Peyer's patch (tissue), 4 donors: ENCODE measurements at regions not wholly inside any gene's neighbourhood (a gene's known extent, or its start where the extent isn't known, plus 50 kb on each side); places are given as distances from the start of the nearest gene placed in this dataset.

ENCODE experiments used
- CTCF ChIP-seq, 6 experiments: fragments of 450-650 bp in 4 of 6; fragments of 200-600 bp in 2 of 6; sonication (generic) in 1 of 6; IDR thresholded peaks; one replicate each; pipeline ENCODE4 v1.5.1; 2017 to 2019; ENCODE audit warnings: antibody characterized with exemption in 6 of 6, mild to moderate bottlenecking in 3 of 6, moderate library complexity in 1 of 6
- POLR2A ChIP-seq, 2 donors: fragments of 450-650 bp; IDR thresholded peaks; one replicate each; pipeline ENCODE4 v1.5.1; 2017; ENCODE audit warnings: antibody characterized with exemption in 2 of 2, mild to moderate bottlenecking in 2 of 2, moderate library complexity in 2 of 2

GRCh38 chr4:97457253-97457652 is 686.0 kb downstream of the STPG2 start:
- TF ChIP-seq CTCF (IDR thresholded peaks at IDR 0.05) = no peak
- no peak for TF ChIP-seq POLR2A (IDR thresholded peaks at IDR 0.05)
